H1 (cell line): ENCODE measurements at regions not wholly inside any gene's neighbourhood (a gene's known extent, or its start where the extent isn't known, plus 50 kb on each side); places are given as distances from the start of the nearest gene placed in this dataset.

Source experiments
- CTCF ChIA-PET: fragments of 300-600 bp; sonication (Branson Sonifier 250); formaldehyde crosslinking; loops from one replicate; lab custom pipeline; 2021; ENCODE audit not compliant: partially characterized antibody; lab: Charles Lee
- POLR2A ChIA-PET: fragments of 300-600 bp; sonication (Branson Sonifier 250); formaldehyde crosslinking; loops from one replicate; lab custom pipeline; 2021; ENCODE audit warnings: inconsistent platforms; ENCODE audit not compliant: partially characterized antibody; lab: Charles Lee
- DNase-seq, 2 experiments: peaks; one replicate each; pipeline versions ENCODE4 v3.0.0 to v3.0.0-alpha.2; 2010 to 2022; ENCODE audit warnings: low spot score in 2 of 2, low read depth in 1 of 2, mixed read lengths in 1 of 2
- FAIRE-seq: peaks from 2 replicates; lab custom pipeline; 2011; peaks lifted over from hg19 to GRCh38; lab: Jason Lieb, UNC
- H2AFZ ChIP-seq: 2 replicates; pipeline ENCODE4 v1.8.1; 2012; ENCODE audit warnings: low read length, inconsistent platforms
- H2AK5ac ChIP-seq: 2 replicates; pipeline ENCODE4 v1.6.1; 2013; ENCODE audit warnings: low read depth, low read length
- H2BK120ac ChIP-seq: replicated peaks from 2 replicates; pipeline ENCODE3; 2013; ENCODE audit warnings: low read depth, low read length, inconsistent platforms
- H2BK12ac ChIP-seq: 2 replicates; pipeline ENCODE4 v1.6.1; 2013; ENCODE audit warnings: low read depth, low read length
- H2BK15ac ChIP-seq: 2 replicates; pipeline ENCODE4 v1.6.1; 2013; ENCODE audit warnings: low read length
- H2BK20ac ChIP-seq: 2 replicates; pipeline ENCODE4 v1.6.1; 2013; ENCODE audit warnings: low read length
- H2BK5ac ChIP-seq: 2 replicates; pipeline ENCODE4 v1.6.1; 2013; ENCODE audit warnings: low read depth, low read length
- H3K14ac ChIP-seq: 2 replicates; pipeline ENCODE4 v1.6.1; 2013; ENCODE audit warnings: inconsistent platforms; ENCODE audit not compliant: insufficient read length
- H3K18ac ChIP-seq: 2 replicates; pipeline ENCODE4 v1.6.1; 2013; ENCODE audit warnings: low read length; ENCODE audit errors: extremely low read depth
- H3K23ac ChIP-seq: 2 replicates; pipeline ENCODE4 v1.6.1; 2013; ENCODE audit warnings: inconsistent platforms; ENCODE audit not compliant: insufficient read length
- H3K23me2 ChIP-seq: 2 replicates; pipeline ENCODE4 v1.6.1; 2013; ENCODE audit warnings: low read depth, low read length
- H3K27ac ChIP-seq: 2 replicates; pipeline ENCODE4 v1.6.1; 2011; ENCODE audit warnings: low read depth, low read length, inconsistent platforms
- H3K27me3 ChIP-seq, 4 experiments: replicated peaks in 1 of 4; 1 replicate in 1 of 4; 2 replicates in 3 of 4; pipeline versions ENCODE4 v1.6.1 to v1.8.1; 2011 to 2013; ENCODE audit warnings: low read length in 3 of 4, mild to moderate bottlenecking in 3 of 4, inconsistent platforms in 2 of 4, mixed read lengths in 2 of 4, moderate library complexity in 1 of 4; ENCODE audit not compliant: control insufficient read depth in 3 of 4, insufficient read depth in 3 of 4; ENCODE audit errors: extremely low read depth in 1 of 4
- H3K36me3 ChIP-seq, 4 experiments: 2 replicates each; pipeline versions ENCODE4 v1.6.1 to v1.8.1; 2011 to 2013; ENCODE audit warnings: mild to moderate bottlenecking in 4 of 4, low read length in 3 of 4, moderate library complexity in 2 of 4, control low read depth in 1 of 4, inconsistent platforms in 1 of 4; ENCODE audit not compliant: insufficient read depth in 4 of 4, control insufficient read depth in 2 of 4
- H3K4ac ChIP-seq: replicated peaks from 2 replicates; pipeline ENCODE3; 2013; ENCODE audit warnings: low read length, low read depth, mixed read lengths, inconsistent platforms; ENCODE audit not compliant: insufficient read length
- H3K4me1 ChIP-seq, 4 experiments: replicated peaks in 1 of 4; 1 replicate in 1 of 4; 2 replicates in 3 of 4; pipeline versions ENCODE4 v1.6.1 to v1.8.1; 2011 to 2013; ENCODE audit warnings: low read length in 3 of 4, inconsistent platforms in 2 of 4, mixed read lengths in 1 of 4; ENCODE audit not compliant: insufficient read depth in 4 of 4, control insufficient read depth in 3 of 4
- H3K4me2 ChIP-seq, 2 experiments: 2 replicates each; pipeline versions ENCODE4 v1.6.1 to v1.8.1; 2011 to 2013; ENCODE audit warnings: low read depth in 2 of 2, low read length in 2 of 2, control low read depth in 1 of 2, inconsistent platforms in 1 of 2, mild to moderate bottlenecking in 1 of 2; ENCODE audit not compliant: insufficient read depth in 1 of 2
- H3K4me3 ChIP-seq, 4 experiments: fragments of 200-600, 300-600 bp in 1 of 4; sonication (generic), shearing (Covaris generic), sonication (Bioruptor Twin) in 1 of 4; 2 replicates each; pipeline versions ENCODE4 v1.5.1 to v1.8.1; 2011 to 2016; ENCODE audit warnings: low read length in 4 of 4, low read depth in 3 of 4, control low read depth in 2 of 4, inconsistent platforms in 2 of 4, mild to moderate bottlenecking in 2 of 4, mixed read lengths in 1 of 4, moderate library complexity in 1 of 4; ENCODE audit not compliant: insufficient read depth in 2 of 4; ENCODE audit errors: extremely low read depth in 1 of 4
- H3K56ac ChIP-seq: replicated peaks from 2 replicates; pipeline ENCODE3; 2013; ENCODE audit warnings: low read depth, mild to moderate bottlenecking, mixed read lengths, low read length, inconsistent platforms; ENCODE audit not compliant: insufficient read length
- H3K79me1 ChIP-seq: 2 replicates; pipeline ENCODE4 v1.6.1; 2013; ENCODE audit warnings: low read depth, low read length, control low read depth
- H3K79me2 ChIP-seq, 2 experiments: 2 replicates each; pipeline versions ENCODE4 v1.6.1 to v1.8.1; 2012 to 2013; ENCODE audit warnings: low read length in 2 of 2, mild to moderate bottlenecking in 2 of 2, inconsistent platforms in 1 of 2; ENCODE audit not compliant: insufficient read depth in 2 of 2, control insufficient read depth in 1 of 2
- H3K9ac ChIP-seq, 4 experiments: replicated peaks in 1 of 4; 1 replicate in 1 of 4; 2 replicates in 3 of 4; pipeline versions ENCODE4 v1.6.1 to v1.8.1; 2011 to 2013; ENCODE audit warnings: low read depth in 3 of 4, low read length in 3 of 4, control low read depth in 2 of 4, mild to moderate bottlenecking in 2 of 4, moderate library complexity in 2 of 4, inconsistent platforms in 1 of 4; ENCODE audit errors: extremely low read depth in 1 of 4
- H3K9me3 ChIP-seq, 2 experiments: 2 replicates each; pipeline versions ENCODE4 v1.6.1 to v1.8.1; 2012 to 2013; ENCODE audit warnings: mild to moderate bottlenecking in 2 of 2, moderate library complexity in 2 of 2, control low read depth in 1 of 2, inconsistent platforms in 1 of 2, low read depth in 1 of 2, low read length in 1 of 2, mixed read lengths in 1 of 2; ENCODE audit not compliant: insufficient read depth in 2 of 2
- H4K20me1 ChIP-seq, 2 experiments: replicated peaks in 1 of 2; 2 replicates each; pipeline versions ENCODE3 to v1.8.1; 2011 to 2013; ENCODE audit warnings: inconsistent platforms in 2 of 2, low read length in 2 of 2, mild to moderate bottlenecking in 1 of 2; ENCODE audit not compliant: insufficient read depth in 2 of 2, control insufficient read depth in 1 of 2
- H4K5ac ChIP-seq: 2 replicates; pipeline ENCODE4 v1.6.1; 2013; ENCODE audit warnings: low read length, low read depth, mixed read lengths, inconsistent platforms; ENCODE audit not compliant: insufficient read length
- H4K8ac ChIP-seq: 2 replicates; pipeline ENCODE4 v1.8.0; 2013; ENCODE audit warnings: mild to moderate bottlenecking, moderate library complexity, low read length, inconsistent platforms; ENCODE audit not compliant: insufficient read depth; ENCODE audit errors: extremely low read depth
- H4K91ac ChIP-seq: replicated peaks from 2 replicates; pipeline ENCODE3; 2013; ENCODE audit warnings: low read length, mixed read lengths, inconsistent platforms; ENCODE audit not compliant: insufficient read length
- CEBPB ChIP-seq: IDR thresholded peaks from 2 replicates; pipeline ENCODE4 v1.6.1; 2012; ENCODE audit warnings: low read depth, low read length
- KDM1A ChIP-seq: fragments of 200-600, 300-600 bp; sonication (generic); IDR thresholded peaks from 2 replicates; pipeline ENCODE4 v1.7.1; 2016; ENCODE audit warnings: mild to moderate bottlenecking, low read length, borderline replicate concordance
- POU5F1 ChIP-seq: IDR thresholded peaks from 2 replicates; pipeline ENCODE4 v1.6.1; 2011; ENCODE audit warnings: low read depth, mild to moderate bottlenecking, low read length, moderate library complexity
- RFX5 ChIP-seq: IDR thresholded peaks from 2 replicates; pipeline ENCODE4 v1.6.1; 2011; ENCODE audit warnings: low read depth, low read length, improper control_type of control experiment, borderline replicate concordance
- SRF ChIP-seq: IDR thresholded peaks from 2 replicates; pipeline ENCODE4 v1.6.1; 2011; ENCODE audit warnings: mild to moderate bottlenecking, low read depth, low read length, moderate library complexity
- WGBS, 2 experiments: shearing (Covaris generic) in 1 of 2; methylation state at CpG; one replicate each; pipeline versions ENCODE4 v1.1.6 to v1.1.7; 2013 to 2015; ENCODE audit warnings: low lambda C conversion rate in 2 of 2, mixed read lengths in 2 of 2, inconsistent platforms in 1 of 2, low coverage in 1 of 2, missing lambda C conversion rate in 1 of 2; ENCODE audit not compliant: insufficient replicate concordance in 2 of 2, insufficient coverage in 1 of 2, insufficient read length in 1 of 2; ENCODE audit errors: extremely low coverage in 1 of 2, missing lambda C conversion rate in 1 of 2; 5-methylcytosine and 5-hydroxymethylcytosine counted together
- TF ChIP-seq, protein P1 (sequence below): IDR thresholded peaks from 2 replicates; pipeline ENCODE4 v1.6.1; 2011; ENCODE audit warnings: low read depth, mild to moderate bottlenecking, low read length; ENCODE audit not compliant: insufficient read depth

DNA sequence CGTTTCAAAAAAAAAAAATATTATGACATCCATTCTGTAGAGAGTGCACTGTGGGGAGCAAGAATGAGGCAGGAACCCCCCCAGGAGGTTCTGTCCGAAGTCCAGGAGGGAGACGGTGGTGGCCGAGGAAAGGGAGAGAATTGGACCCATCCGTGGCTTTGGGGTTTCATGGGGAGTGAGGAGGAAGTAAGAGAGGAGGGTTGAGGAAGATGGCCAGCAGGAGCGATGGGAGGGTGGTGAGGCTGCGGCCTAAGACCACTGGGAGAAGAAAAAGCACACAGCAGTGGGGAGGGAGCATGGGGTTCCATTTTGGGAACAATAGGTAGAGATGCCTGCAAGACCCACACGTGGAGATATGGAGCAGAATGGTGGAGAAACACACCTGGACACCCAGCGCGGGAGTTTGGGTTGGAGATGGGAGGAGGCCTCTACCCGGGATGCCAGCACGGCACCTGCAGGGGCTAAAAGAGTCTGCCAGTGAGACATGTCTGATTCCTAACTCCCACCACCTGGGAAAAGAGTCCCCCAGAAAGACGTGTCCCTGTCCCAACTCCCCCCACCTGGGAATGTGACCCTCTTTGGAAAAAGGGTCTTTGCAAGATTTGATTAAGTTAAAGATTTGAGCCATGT is 72.5 kb upstream of the SHANK2 start:
- H4K91ac ChIP-seq = no peak overlapping the region
- no peak overlapping the region for H3K18ac ChIP-seq
- FAIRE-seq (no peak), DNase-seq (no peak)
- H4K8ac ChIP-seq = no peak overlapping the region
- no peaks in the 10 kb centered on the region for H3K23me2 ChIP-seq
- H3K79me1 ChIP-seq = no peaks in the 10 kb centered on the region
- no peak overlapping the region for H3K56ac ChIP-seq
- no peak overlapping the region for H2AFZ ChIP-seq
- no peak overlapping the region for H2AK5ac ChIP-seq
- H3K4ac ChIP-seq = no peak overlapping the region
- H2BK120ac ChIP-seq = no peak overlapping the region
- H2BK12ac ChIP-seq = no peak overlapping the region
- no peak overlapping the region for H3K4me2 ChIP-seq
- H3K27ac ChIP-seq = no peak overlapping the region
- ChIA-PET CTCF (no interaction called here), POLR2A (no interaction called here)
- no peaks in the 10 kb centered on the region for H3K36me3 ChIP-seq
- no peak overlapping the region for H4K5ac ChIP-seq
- H4K20me1 ChIP-seq = no peaks in the 10 kb centered on the region
- H3K23ac ChIP-seq = no peak overlapping the region
- H3K4me3 ChIP-seq = no peak overlapping the region
- H2BK20ac ChIP-seq = no peak overlapping the region
- peaks cover 0 to 2% (median 0%) of the 10 kb centered on the region in 4 experiments; a peak in 1 of 7 replicates for H3K27me3 ChIP-seq
- H3K9me3 ChIP-seq = 0 out of 4 replicates have a peak, but pooled peaks cover 0 to 5% of the 10 kb centered on the region in 2 experiments
- TF ChIP-seq RFX5 (no peak), KDM1A (no peak), POU5F1 (no peak), CEBPB (no peak), SRF (no peak)
- TF ChIP-seq, protein P1, sequence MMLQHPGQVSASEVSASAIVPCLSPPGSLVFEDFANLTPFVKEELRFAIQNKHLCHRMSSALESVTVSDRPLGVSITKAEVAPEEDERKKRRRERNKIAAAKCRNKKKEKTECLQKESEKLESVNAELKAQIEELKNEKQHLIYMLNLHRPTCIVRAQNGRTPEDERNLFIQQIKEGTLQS = no peak
- no peaks in the 10 kb centered on the region for H3K79me2 ChIP-seq
- no peak overlapping the region for H2BK5ac ChIP-seq
- 89% methylated on average over 12 of the region's 13 CpGs; no CpG with 5 or more reads in 1 of the 2 experiments for WGBS, 2 experiments
- no peak overlapping the region for H3K14ac ChIP-seq
- H2BK15ac ChIP-seq = no peak overlapping the region
- no peak overlapping the region for H3K9ac ChIP-seq
- H3K4me1 ChIP-seq = no peaks in the 10 kb centered on the region
